B cell (primary cell): ENCODE measurements at regions not wholly inside any gene's neighbourhood (a gene's known extent, or its start where the extent isn't known, plus 50 kb on each side); places are given as distances from the start of the nearest gene placed in this dataset.

Experiments
- EZH2 ChIP-seq: IDR thresholded peaks from 2 replicates; pipeline ENCODE4 v1.6.1; 2012; ENCODE audit warnings: borderline replicate concordance, low read depth, mild to moderate bottlenecking, moderate library complexity, low read length; ENCODE audit not compliant: insufficient read depth, poor library complexity, severe bottlenecking
- TF ChIP-seq, protein P1 (sequence below): fragments of 200-600 bp; IDR thresholded peaks from one replicate; pipeline ENCODE4 v1.8.0; 2022; ENCODE audit warnings: antibody characterized with exemption, mild to moderate bottlenecking

GRCh38 chr5:111675201-111675934 lies 81.6 kb downstream of the NREP start:
- TF ChIP-seq, protein P1, sequence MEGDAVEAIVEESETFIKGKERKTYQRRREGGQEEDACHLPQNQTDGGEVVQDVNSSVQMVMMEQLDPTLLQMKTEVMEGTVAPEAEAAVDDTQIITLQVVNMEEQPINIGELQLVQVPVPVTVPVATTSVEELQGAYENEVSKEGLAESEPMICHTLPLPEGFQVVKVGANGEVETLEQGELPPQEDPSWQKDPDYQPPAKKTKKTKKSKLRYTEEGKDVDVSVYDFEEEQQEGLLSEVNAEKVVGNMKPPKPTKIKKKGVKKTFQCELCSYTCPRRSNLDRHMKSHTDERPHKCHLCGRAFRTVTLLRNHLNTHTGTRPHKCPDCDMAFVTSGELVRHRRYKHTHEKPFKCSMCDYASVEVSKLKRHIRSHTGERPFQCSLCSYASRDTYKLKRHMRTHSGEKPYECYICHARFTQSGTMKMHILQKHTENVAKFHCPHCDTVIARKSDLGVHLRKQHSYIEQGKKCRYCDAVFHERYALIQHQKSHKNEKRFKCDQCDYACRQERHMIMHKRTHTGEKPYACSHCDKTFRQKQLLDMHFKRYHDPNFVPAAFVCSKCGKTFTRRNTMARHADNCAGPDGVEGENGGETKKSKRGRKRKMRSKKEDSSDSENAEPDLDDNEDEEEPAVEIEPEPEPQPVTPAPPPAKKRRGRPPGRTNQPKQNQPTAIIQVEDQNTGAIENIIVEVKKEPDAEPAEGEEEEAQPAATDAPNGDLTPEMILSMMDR = no peak
- no peak for TF ChIP-seq EZH2
